ENCODE measurements at regions not wholly inside any gene's neighbourhood (a gene's known extent, or its start where the extent isn't known, plus 50 kb on each side); places are given as distances from the start of the nearest gene placed in this dataset.

GRCh38 chr4:132710971-132711370 is 438.1 kb upstream of the PCDH10 start:
- Histone ChIP-seq H3K27ac (ENCODE audit: insufficient read length, low read depth, low read length) (no peak overlapping the region), H3K18ac (ENCODE audit: insufficient read length, low read depth, low read length) (no peak overlapping the region), H3K56ac (ENCODE audit: insufficient read length, low read depth, low read length) (no peak overlapping the region), H4K20me1 (ENCODE audit: control insufficient read depth, insufficient read depth, insufficient read length) (no peaks in the 10 kb centered on the region), H2AK5ac (ENCODE audit: insufficient read length, low read length) (no peak overlapping the region), H3K14ac (ENCODE audit: insufficient read depth, low read length) (no peak overlapping the region), H2BK12ac (ENCODE audit: insufficient read length, low read depth, low read length) (no peak overlapping the region), H3T11ph (ENCODE audit: low read length) (no peak overlapping the region), H4K5ac (ENCODE audit: insufficient read length, low read depth, low read length) (no peak overlapping the region), H2BK15ac (ENCODE audit: low read depth, low read length) (no peak overlapping the region), H3K4me1 (ENCODE audit: insufficient read depth, low read length) (no peaks in the 10 kb centered on the region), H3K4me2 (ENCODE audit: insufficient read depth, insufficient read length, low read length) (no peak overlapping the region), H3K4ac (ENCODE audit: low read depth, low read length) (no peak overlapping the region), H2BK20ac (ENCODE audit: low read depth, low read length, poor library complexity, severe bottlenecking) (no peak overlapping the region), H3K79me1 (ENCODE audit: insufficient read depth, low read depth, low read length, poor library complexity, severe bottlenecking) (no peaks in the 10 kb centered on the region), H3K27me3 (ENCODE audit: insufficient read depth, low read length) (no peaks in the 10 kb centered on the region), H3K23me2 (ENCODE audit: insufficient read length, low read depth, low read length, poor library complexity, severe bottlenecking) (no peaks in the 10 kb centered on the region), H3K79me2 (ENCODE audit: insufficient read depth, low read length) (no peaks in the 10 kb centered on the region), H3K23ac (ENCODE audit: insufficient read length, low read depth, low read length) (no peak overlapping the region), H2BK5ac (ENCODE audit: insufficient read length, low read length) (no peak overlapping the region), H3K9ac (ENCODE audit: extremely low read depth, insufficient read length, low read length) (no peak overlapping the region), H2BK120ac (ENCODE audit: low read depth, low read length, poor library complexity, severe bottlenecking) (no peak overlapping the region), H3K9me3 (ENCODE audit: control insufficient read depth, low read depth, low read length) (no peaks in the 10 kb centered on the region), H4K91ac (ENCODE audit: insufficient read length, low read depth, low read length) (no peak overlapping the region), H4K8ac (replicated peaks; ENCODE audit: insufficient read length, low read depth, low read length) (no peak overlapping the region), H2AFZ (ENCODE audit: low read length) (no peak overlapping the region)
- WGBS (ENCODE audit: extremely low coverage, insufficient read length, low lambda C conversion rate) = no CpG with 5 or more reads among the region's 2 CpGs
- no peak overlapping the region for H3K27ac Mint-ChIP-seq
- TF ChIP-seq, protein P1, sequence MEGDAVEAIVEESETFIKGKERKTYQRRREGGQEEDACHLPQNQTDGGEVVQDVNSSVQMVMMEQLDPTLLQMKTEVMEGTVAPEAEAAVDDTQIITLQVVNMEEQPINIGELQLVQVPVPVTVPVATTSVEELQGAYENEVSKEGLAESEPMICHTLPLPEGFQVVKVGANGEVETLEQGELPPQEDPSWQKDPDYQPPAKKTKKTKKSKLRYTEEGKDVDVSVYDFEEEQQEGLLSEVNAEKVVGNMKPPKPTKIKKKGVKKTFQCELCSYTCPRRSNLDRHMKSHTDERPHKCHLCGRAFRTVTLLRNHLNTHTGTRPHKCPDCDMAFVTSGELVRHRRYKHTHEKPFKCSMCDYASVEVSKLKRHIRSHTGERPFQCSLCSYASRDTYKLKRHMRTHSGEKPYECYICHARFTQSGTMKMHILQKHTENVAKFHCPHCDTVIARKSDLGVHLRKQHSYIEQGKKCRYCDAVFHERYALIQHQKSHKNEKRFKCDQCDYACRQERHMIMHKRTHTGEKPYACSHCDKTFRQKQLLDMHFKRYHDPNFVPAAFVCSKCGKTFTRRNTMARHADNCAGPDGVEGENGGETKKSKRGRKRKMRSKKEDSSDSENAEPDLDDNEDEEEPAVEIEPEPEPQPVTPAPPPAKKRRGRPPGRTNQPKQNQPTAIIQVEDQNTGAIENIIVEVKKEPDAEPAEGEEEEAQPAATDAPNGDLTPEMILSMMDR (conservative IDR thresholded peaks at IDR 0.05) = no peak
- H3K9me3 Mint-ChIP-seq = no peaks in the 10 kb centered on the region
- H3K27me3 Mint-ChIP-seq (ENCODE audit: low read depth) = no peaks in the 10 kb centered on the region
- H3K36me3 Mint-ChIP-seq (ENCODE audit: insufficient read depth in 1 of 3, low read depth in 3 of 3) = no peaks in the 10 kb centered on the region
- H3K4me3 Mint-ChIP-seq = no peak overlapping the region
- H3K4me1 Mint-ChIP-seq = no peaks in the 10 kb centered on the region
- DNase-seq = no peak
